WTC11 (cell line): ENCODE measurements at regions not wholly inside any gene's neighbourhood (a gene's known extent, or its start where the extent isn't known, plus 50 kb on each side); places are given as distances from the start of the nearest gene placed in this dataset.

Source experiments
- ATAC-seq: fragments of 200-7000 bp; cut with Tn5 transposase; 2 replicates; pipeline ENCODE4 v1.10.0; 2021; ENCODE audit warnings: mild to moderate bottlenecking, moderate library complexity
- CTCF ChIA-PET: fragments of 300-600 bp; sonication (Branson Sonifier 250); formaldehyde crosslinking; loops from one replicate; lab custom pipeline; 2021; ENCODE audit warnings: antibody characterized with exemption; lab: Charles Lee
- POLR2A ChIA-PET: fragments of 350-600 bp; sonication (Branson Sonifier 250); formaldehyde crosslinking; loops from one replicate; lab custom pipeline; 2021; ENCODE audit warnings: antibody characterized with exemption; lab: Charles Lee
- DNase-seq: peaks from one replicate; pipeline ENCODE4 v3.0.0; 2021; ENCODE audit warnings: low spot score
- H3K27ac Mint-ChIP-seq: 2 replicates; pipeline ENCODE4 v1.8.0; 2021; ENCODE audit warnings: mixed read lengths
- H3K27me3 Mint-ChIP-seq: 2 replicates; pipeline ENCODE4 v1.8.0; 2021; ENCODE audit warnings: low read depth, mild to moderate bottlenecking, moderate library complexity, mixed read lengths
- H3K36me3 Mint-ChIP-seq: 2 replicates; pipeline ENCODE4 v1.8.0; 2021; ENCODE audit warnings: mixed read lengths
- H3K4me1 Mint-ChIP-seq: 2 replicates; pipeline ENCODE4 v1.8.0; 2022; ENCODE audit warnings: mixed read lengths
- H3K4me3 Mint-ChIP-seq: 2 replicates; pipeline ENCODE4 v1.8.0; 2021; ENCODE audit warnings: mild to moderate bottlenecking, moderate library complexity, mixed read lengths
- H3K9me3 Mint-ChIP-seq: 2 replicates; pipeline ENCODE4 v1.8.0; 2021; ENCODE audit warnings: mixed read lengths
- ATF3 ChIP-seq: sonication (generic); formaldehyde crosslinking; conservative IDR thresholded peaks from 2 replicates; pipeline ENCODE4 v1.8.1; 2022; ENCODE audit warnings: mild to moderate bottlenecking, missing genetic modification reagents
- CDX4 ChIP-seq: fragments of 250-450 bp; sonication (Bioruptor Pico); IDR thresholded peaks from 2 replicates; pipeline ENCODE4 v1.9.0; 2021; ENCODE audit warnings: moderate library complexity, mild to moderate bottlenecking, inconsistent platforms, borderline replicate concordance
- CREB1 ChIP-seq: sonication (generic); formaldehyde crosslinking; IDR thresholded peaks from 2 replicates; pipeline ENCODE4 v1.8.0; 2023; ENCODE audit warnings: mild to moderate bottlenecking, missing genetic modification reagents
- IRF2 ChIP-seq: sonication (generic); formaldehyde crosslinking; IDR thresholded peaks from 2 replicates; pipeline ENCODE4 v1.8.0; 2022; ENCODE audit warnings: low read depth, missing genetic modification reagents, borderline replicate concordance
- JAZF1 ChIP-seq: fragments of 250-450 bp; sonication (Bioruptor Pico); IDR thresholded peaks from 2 replicates; pipeline ENCODE4 v1.9.0; 2021; ENCODE audit warnings: moderate library complexity, mild to moderate bottlenecking, inconsistent platforms
- MXD4 ChIP-seq: fragments of 250-450 bp; sonication (Bioruptor Pico); IDR thresholded peaks from 2 replicates; pipeline ENCODE4 v1.8.0; 2021; ENCODE audit warnings: mild to moderate bottlenecking, moderate library complexity, borderline replicate concordance
- NR3C1 ChIP-seq: sonication (generic); formaldehyde crosslinking; conservative IDR thresholded peaks from 2 replicates; pipeline ENCODE4 v1.8.1; 2023; ENCODE audit warnings: low read depth, mild to moderate bottlenecking, missing genetic modification reagents
- PREB ChIP-seq: sonication (generic); formaldehyde crosslinking; IDR thresholded peaks from 2 replicates; pipeline ENCODE4 v1.8.1; 2022; ENCODE audit warnings: mild to moderate bottlenecking, missing genetic modification reagents, moderate library complexity, borderline replicate concordance
- RORB ChIP-seq: fragments of 250-450 bp; sonication (Bioruptor Pico); IDR thresholded peaks from 2 replicates; pipeline ENCODE4 v1.9.0; 2021; ENCODE audit warnings: mild to moderate bottlenecking
- USF2 ChIP-seq: sonication (generic); formaldehyde crosslinking; IDR thresholded peaks from 2 replicates; pipeline ENCODE4 v1.8.1; 2023; ENCODE audit warnings: mild to moderate bottlenecking, missing genetic modification reagents, moderate library complexity
- ZNF232 ChIP-seq: sonication (generic); formaldehyde crosslinking; IDR thresholded peaks from 2 replicates; pipeline ENCODE4 v1.8.0; 2022; ENCODE audit warnings: mild to moderate bottlenecking, missing genetic modification reagents
- ZNF671 ChIP-seq: fragments of 250-450 bp; sonication (Bioruptor Pico); IDR thresholded peaks from 2 replicates; pipeline ENCODE4 v1.8.0; 2021; ENCODE audit warnings: mild to moderate bottlenecking
- TF ChIP-seq, protein P1 (sequence below): sonication (generic); formaldehyde crosslinking; IDR thresholded peaks from 2 replicates; pipeline ENCODE4 v1.8.0; 2023; ENCODE audit warnings: mild to moderate bottlenecking, missing genetic modification reagents
- TF ChIP-seq, protein P2 (sequence below): sonication (generic); formaldehyde crosslinking; IDR thresholded peaks from 2 replicates; pipeline ENCODE4 v1.8.1; 2022; ENCODE audit warnings: mild to moderate bottlenecking, moderate library complexity, missing genetic modification reagents
- TF ChIP-seq, protein P3 (sequence below): fragments of 250-450 bp; sonication (Bioruptor Pico); IDR thresholded peaks from 2 replicates; pipeline ENCODE4 v2.1.2; 2022; ENCODE audit warnings: mild to moderate bottlenecking, moderate library complexity
- TF ChIP-seq, protein P4 (sequence below): fragments of 200-600 bp; IDR thresholded peaks from 2 replicates; pipeline ENCODE4 v1.8.0; 2022; ENCODE audit warnings: antibody characterized with exemption
- TF ChIP-seq, protein P5 (sequence below): sonication (generic); formaldehyde crosslinking; IDR thresholded peaks from 2 replicates; pipeline ENCODE4 v1.8.1; 2022; ENCODE audit warnings: low read depth, missing genetic modification reagents, borderline replicate concordance
- TF ChIP-seq, protein P6 (sequence below): sonication (generic); formaldehyde crosslinking; IDR thresholded peaks from 2 replicates; pipeline ENCODE4 v1.8.1; 2022; ENCODE audit warnings: missing genetic modification reagents, borderline replicate concordance

GRCh38 chr7:86954971-86955370 lies 104.5 kb downstream of the ELAPOR2 start:
- no peak for ATAC-seq
- Mint-ChIP-seq H3K4me1 (peaks cover 17% of the 10 kb centered on the region), H3K9me3 (peaks cover 12% of the 10 kb centered on the region), H3K36me3 (peaks cover 12% of the 10 kb centered on the region), H3K4me3 (no peak overlapping the region), H3K27ac (no peak overlapping the region)
- ChIA-PET POLR2A (no interaction called here), CTCF (no interaction called here)
- TF ChIP-seq ZNF232 (CRISPR knock-in tag) (no peak), NR3C1 (CRISPR knock-in tag) (no peak), USF2 (CRISPR knock-in tag) (no peak), MXD4 (no peak), IRF2 (CRISPR knock-in tag) (no peak), RORB (CRISPR knock-in tag) (no peak), ATF3 (CRISPR knock-in tag) (no peak), CDX4 (CRISPR knock-in tag) (no peak), JAZF1 (CRISPR knock-in tag) (no peak), PREB (CRISPR knock-in tag) (no peak), CREB1 (CRISPR knock-in tag) (no peak), ZNF671 (no peak)
- TF ChIP-seq, protein P1, sequence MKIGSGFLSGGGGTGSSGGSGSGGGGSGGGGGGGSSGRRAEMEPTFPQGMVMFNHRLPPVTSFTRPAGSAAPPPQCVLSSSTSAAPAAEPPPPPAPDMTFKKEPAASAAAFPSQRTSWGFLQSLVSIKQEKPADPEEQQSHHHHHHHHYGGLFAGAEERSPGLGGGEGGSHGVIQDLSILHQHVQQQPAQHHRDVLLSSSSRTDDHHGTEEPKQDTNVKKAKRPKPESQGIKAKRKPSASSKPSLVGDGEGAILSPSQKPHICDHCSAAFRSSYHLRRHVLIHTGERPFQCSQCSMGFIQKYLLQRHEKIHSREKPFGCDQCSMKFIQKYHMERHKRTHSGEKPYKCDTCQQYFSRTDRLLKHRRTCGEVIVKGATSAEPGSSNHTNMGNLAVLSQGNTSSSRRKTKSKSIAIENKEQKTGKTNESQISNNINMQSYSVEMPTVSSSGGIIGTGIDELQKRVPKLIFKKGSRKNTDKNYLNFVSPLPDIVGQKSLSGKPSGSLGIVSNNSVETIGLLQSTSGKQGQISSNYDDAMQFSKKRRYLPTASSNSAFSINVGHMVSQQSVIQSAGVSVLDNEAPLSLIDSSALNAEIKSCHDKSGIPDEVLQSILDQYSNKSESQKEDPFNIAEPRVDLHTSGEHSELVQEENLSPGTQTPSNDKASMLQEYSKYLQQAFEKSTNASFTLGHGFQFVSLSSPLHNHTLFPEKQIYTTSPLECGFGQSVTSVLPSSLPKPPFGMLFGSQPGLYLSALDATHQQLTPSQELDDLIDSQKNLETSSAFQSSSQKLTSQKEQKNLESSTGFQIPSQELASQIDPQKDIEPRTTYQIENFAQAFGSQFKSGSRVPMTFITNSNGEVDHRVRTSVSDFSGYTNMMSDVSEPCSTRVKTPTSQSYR (CRISPR knock-in tag), result no peak
- TF ChIP-seq, protein P2, sequence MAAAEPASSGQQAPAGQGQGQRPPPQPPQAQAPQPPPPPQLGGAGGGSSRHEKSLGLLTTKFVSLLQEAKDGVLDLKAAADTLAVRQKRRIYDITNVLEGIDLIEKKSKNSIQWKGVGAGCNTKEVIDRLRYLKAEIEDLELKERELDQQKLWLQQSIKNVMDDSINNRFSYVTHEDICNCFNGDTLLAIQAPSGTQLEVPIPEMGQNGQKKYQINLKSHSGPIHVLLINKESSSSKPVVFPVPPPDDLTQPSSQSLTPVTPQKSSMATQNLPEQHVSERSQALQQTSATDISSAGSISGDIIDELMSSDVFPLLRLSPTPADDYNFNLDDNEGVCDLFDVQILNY (CRISPR knock-in tag), result no peak
- TF ChIP-seq, protein P3, sequence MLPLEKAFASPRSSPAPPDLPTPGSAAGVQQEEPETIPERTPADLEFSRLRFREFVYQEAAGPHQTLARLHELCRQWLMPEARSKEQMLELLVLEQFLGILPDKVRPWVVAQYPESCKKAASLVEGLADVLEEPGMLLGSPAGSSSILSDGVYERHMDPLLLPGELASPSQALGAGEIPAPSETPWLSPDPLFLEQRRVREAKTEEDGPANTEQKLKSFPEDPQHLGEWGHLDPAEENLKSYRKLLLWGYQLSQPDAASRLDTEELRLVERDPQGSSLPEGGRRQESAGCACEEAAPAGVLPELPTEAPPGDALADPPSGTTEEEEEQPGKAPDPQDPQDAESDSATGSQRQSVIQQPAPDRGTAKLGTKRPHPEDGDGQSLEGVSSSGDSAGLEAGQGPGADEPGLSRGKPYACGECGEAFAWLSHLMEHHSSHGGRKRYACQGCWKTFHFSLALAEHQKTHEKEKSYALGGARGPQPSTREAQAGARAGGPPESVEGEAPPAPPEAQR (CRISPR knock-in tag), result no peak
- TF ChIP-seq, protein P4, sequence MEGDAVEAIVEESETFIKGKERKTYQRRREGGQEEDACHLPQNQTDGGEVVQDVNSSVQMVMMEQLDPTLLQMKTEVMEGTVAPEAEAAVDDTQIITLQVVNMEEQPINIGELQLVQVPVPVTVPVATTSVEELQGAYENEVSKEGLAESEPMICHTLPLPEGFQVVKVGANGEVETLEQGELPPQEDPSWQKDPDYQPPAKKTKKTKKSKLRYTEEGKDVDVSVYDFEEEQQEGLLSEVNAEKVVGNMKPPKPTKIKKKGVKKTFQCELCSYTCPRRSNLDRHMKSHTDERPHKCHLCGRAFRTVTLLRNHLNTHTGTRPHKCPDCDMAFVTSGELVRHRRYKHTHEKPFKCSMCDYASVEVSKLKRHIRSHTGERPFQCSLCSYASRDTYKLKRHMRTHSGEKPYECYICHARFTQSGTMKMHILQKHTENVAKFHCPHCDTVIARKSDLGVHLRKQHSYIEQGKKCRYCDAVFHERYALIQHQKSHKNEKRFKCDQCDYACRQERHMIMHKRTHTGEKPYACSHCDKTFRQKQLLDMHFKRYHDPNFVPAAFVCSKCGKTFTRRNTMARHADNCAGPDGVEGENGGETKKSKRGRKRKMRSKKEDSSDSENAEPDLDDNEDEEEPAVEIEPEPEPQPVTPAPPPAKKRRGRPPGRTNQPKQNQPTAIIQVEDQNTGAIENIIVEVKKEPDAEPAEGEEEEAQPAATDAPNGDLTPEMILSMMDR, result no peak
- TF ChIP-seq, protein P5, sequence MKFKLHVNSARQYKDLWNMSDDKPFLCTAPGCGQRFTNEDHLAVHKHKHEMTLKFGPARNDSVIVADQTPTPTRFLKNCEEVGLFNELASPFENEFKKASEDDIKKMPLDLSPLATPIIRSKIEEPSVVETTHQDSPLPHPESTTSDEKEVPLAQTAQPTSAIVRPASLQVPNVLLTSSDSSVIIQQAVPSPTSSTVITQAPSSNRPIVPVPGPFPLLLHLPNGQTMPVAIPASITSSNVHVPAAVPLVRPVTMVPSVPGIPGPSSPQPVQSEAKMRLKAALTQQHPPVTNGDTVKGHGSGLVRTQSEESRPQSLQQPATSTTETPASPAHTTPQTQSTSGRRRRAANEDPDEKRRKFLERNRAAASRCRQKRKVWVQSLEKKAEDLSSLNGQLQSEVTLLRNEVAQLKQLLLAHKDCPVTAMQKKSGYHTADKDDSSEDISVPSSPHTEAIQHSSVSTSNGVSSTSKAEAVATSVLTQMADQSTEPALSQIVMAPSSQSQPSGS (CRISPR knock-in tag), result no peak
- TF ChIP-seq, protein P6, sequence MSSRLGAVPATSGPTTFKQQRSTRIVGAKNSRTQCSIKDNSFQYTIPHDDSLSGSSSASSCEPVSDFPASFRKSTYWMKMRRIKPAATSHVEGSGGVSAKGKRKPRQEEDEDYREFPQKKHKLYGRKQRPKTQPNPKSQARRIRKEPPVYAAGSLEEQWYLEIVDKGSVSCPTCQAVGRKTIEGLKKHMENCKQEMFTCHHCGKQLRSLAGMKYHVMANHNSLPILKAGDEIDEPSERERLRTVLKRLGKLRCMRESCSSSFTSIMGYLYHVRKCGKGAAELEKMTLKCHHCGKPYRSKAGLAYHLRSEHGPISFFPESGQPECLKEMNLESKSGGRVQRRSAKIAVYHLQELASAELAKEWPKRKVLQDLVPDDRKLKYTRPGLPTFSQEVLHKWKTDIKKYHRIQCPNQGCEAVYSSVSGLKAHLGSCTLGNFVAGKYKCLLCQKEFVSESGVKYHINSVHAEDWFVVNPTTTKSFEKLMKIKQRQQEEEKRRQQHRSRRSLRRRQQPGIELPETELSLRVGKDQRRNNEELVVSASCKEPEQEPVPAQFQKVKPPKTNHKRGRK (CRISPR knock-in tag), result no peak
- TF ChIP-seq, all 79 proteins: peak for 0
- DNase-seq, result no peak
- H3K27me3 Mint-ChIP-seq, result no peaks in the 10 kb centered on the region
